ENCODE measurements at regions not wholly inside any gene's neighbourhood (a gene's known extent, or its start where the extent isn't known, plus 50 kb on each side); places are given as distances from the start of the nearest gene placed in this dataset.

DNA sequence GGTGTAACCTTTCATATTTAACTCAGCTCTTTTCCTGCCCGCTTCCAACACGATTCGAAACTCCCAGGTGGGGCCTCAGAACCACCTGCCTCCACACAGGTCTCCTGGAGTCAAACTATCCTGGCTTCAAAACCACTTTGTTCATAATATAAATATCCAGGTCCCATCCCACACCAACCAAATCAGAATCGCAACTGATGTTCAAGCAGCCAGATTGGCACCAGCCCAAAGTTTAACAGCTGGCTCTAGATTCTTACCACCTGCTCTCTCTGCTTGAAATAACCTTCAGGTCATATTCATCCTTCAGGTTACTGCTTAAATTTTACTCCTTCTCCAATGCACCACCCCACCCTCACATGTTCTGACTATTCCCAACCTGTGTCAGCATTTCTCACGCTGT, 231.4 kb upstream of the TRPM3 start:
- no peak for TF ChIP-seq RARB (CRISPR knock-in tag; IDR thresholded peaks at IDR 0.05)
- TF ChIP-seq CREB5 (CRISPR knock-in tag; IDR thresholded peaks at IDR 0.05; ENCODE audit: low read depth): no peak
- TF ChIP-seq PATZ1 (CRISPR knock-in tag; IDR thresholded peaks at IDR 0.05; ENCODE audit: borderline replicate concordance): no peak
- TF ChIP-seq TOX (CRISPR knock-in tag; IDR thresholded peaks at IDR 0.05; ENCODE audit: borderline replicate concordance): no peak
- no peak for TF ChIP-seq ZFP3 (CRISPR knock-in tag; IDR thresholded peaks at IDR 0.05)
